Stimulated activated CD8-positive, alpha-beta memory T cell treated with anti-CD3 and anti-CD28 coated beads, Interleukin-12 subunit alpha, Interleukin-12 subunit beta, amount 100 ng/mL, for 24 hours (primary cell): ENCODE measurements at regions not wholly inside any gene's neighbourhood (a gene's known extent, or its start where the extent isn't known, plus 50 kb on each side); places are given as distances from the start of the nearest gene placed in this dataset.
"Not testable (repeated sequence)": the region's sequence is repeated elsewhere in the genome, so short reads cannot be mapped to it uniquely, and the experiment has no call there.

Experiments used
- DNase-seq: peaks from one replicate; pipeline ENCODE4 v3.0.0-alpha.2; 2020; ENCODE audit errors: extremely low read depth

- DNase-seq, result no peak
Observed at GRCh38 chr3:174540116-174540908, 318.8 kb upstream of the NAALADL2 start.

GRCh38 chr3:174541708-174542315 lies 317.3 kb upstream of the NAALADL2 start:
- DNase-seq, result no peak

DNA sequence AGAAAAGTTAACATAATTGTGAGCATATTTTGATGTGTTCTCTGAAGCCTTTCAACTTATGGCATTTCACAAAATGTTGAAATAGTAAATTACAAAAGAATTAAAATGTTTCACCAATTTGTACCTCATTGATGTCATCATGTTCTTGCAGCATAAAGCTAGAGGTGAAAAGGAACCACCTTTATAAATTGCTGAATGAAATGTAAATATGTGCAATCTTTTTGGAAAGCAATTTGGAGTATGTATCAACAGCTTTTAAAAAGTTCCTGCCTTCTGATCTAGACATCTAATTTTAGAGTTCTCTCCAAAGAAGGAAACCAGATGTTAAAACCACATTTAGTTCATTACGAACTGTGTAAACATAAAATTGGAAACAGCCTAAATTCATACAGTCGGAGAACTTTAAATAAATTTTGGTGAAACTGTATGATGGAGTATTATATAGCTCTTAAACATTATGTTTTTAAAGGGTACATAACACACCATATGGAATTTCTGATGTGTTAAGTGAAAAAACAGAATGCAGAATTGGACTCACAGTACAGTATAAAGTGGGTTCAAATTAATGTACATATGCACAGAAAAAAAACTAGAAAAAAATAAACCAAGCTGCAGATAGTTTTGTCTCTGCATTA lies 311.2 kb upstream of the NAALADL2 start:
- no peak for DNase-seq

DNA sequence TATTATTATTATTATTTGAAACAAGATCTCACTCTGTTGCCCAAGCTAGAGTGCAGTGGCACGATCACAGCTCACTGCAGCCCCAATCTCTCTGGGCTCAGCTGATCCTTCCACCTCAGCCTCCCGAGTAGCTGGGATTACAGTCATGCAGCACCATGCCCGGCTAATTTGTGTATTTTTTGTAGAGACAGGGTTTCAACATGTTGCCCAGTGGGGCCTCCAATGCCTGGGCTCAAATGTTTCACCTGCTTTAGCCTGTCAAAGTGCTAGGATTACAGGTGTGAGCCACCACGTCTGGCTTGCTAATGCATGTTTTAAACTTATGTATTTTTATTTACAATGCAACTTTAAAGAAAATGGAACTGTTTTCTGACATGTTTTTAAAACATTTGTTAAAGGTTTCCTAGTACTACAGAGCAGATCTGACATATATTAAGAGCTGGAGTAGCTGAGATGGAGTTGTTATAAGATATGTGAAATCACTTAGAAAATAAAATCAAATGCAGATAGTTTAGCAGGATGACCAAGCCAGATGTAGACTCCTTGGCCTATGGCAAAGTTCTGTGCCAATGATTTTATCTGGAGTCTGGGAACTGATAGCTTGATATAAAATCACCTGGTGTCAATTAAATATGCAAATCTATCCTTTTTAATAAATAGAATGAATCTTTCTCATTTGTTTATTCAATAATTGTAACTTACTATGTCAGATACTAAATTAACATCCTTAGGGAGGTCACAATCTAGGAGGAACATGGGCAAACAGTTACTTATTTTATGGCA lies 310.1 kb upstream of the NAALADL2 start:
- no peak for DNase-seq

DNA sequence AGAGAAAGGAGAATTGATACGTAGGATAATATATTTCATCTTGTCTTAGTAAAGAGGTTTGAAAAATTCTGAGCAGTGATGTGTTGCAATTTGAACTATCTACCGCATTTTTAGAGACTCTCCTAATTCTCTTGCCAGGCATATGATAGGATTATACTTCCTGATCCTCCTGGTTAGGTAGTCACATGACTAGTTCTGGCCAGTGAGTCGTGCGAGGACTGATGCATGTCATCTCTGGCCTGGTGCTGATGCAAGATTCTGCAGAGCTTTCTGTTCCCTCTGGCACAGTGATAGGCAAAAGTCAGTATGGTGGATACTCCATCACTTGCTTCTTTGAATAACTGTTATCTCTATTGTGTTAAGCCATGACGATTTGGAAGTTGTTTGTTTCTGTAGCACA lies 277.6 kb upstream of the NAALADL2 start:
- DNase-seq, result no peak

DNA sequence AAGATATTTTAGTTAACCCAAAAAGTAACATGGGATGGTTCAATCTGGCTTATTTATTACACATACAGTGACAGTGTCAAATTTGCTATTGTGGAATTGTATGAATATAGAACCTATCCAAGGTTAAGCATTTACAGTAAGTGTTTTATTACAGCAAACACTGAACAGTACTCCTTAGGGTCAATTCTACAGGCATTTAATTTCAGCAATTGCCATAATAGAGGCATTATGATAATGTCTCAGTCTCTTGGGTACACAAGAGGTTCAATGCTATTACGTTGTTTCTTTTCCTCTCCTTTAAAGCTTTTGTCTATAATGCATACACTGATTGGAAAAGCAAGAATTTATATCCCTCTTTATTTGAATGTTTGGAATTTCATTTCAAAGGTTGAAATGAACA lies 275.7 kb upstream of the NAALADL2 start:
- DNase-seq, result no peak

DNA sequence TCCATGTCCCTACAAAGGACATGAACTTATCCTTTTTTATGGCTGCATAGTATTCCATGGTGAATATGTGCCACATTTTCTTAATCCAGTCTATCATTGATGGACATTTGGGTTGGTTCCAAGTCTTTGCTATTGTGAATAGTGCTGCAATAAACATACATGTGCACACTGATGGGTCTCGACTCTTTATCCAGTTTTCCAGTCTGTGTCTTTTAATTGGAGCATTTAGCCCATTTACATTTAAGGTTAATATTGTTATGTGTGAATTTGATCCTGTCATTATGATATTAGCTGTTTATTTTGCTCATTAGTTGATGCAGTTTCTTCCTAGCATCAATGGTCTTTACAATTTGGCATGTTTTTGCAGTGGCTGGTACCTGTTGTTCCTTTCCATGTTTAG lies 272.0 kb upstream of the NAALADL2 start:
- not testable (repeated sequence) for DNase-seq

DNA sequence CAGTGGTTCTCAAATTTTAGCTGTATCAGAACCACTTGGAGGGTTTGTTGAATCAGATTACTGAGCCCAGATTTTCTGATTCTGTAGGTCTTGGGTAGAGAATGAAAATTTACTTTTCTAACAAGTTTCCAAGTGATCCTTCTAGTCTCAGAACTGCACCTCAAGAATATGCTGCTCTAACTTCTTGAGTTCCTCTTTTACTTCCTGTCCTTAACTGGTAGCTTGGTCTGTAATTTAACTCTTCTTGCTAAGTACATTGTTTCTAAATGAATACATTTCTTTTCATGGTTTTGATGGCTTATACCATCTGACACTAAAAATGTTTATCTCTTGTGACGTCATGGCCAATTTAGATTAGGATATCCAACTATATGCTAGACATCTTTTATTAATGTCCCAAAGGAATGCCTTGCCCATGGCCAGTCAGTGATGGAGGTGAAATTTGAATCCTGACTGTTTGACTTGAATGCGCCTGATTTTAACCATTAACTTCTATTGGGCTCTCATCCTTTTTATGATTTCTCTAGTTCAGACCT lies 262.6 kb upstream of the NAALADL2 start:
- DNase-seq, result no peak

DNA sequence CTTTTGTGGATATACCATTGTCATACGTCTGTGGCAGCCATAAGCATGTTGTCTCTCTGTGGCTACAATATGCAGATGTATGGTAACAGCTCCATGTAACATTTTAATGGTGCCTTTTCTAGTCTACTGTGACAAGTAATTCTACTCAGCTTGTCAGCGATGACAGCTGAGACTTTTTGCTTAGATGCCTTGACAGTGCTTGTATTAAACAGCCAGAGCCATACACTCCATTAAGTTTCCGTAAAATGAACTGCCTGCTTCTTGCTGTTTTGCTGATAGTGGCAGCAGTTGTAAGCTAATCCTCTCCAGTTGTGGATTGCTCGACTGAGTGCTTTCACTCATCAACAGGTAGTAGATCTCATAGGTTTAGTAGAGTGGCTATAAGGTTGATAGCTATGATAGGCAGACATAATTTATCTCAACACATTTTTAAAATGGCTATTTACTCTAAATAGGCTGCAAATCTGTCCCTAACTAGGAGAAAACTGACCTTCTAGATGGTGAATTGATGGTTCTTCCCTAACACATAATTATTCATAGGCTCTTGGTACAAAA lies 260.2 kb upstream of the NAALADL2 start:
- DNase-seq, result no peak

GRCh38 chr3:174613173-174613572 lies 246.0 kb upstream of the NAALADL2 start:
- DNase-seq, result no peak

GRCh38 chr3:174614036-174614435 lies 245.1 kb upstream of the NAALADL2 start:
- DNase-seq, result no peak

- no peak for DNase-seq
Observed at GRCh38 chr3:174618368-174619080, 240.6 kb upstream of the NAALADL2 start.

DNA sequence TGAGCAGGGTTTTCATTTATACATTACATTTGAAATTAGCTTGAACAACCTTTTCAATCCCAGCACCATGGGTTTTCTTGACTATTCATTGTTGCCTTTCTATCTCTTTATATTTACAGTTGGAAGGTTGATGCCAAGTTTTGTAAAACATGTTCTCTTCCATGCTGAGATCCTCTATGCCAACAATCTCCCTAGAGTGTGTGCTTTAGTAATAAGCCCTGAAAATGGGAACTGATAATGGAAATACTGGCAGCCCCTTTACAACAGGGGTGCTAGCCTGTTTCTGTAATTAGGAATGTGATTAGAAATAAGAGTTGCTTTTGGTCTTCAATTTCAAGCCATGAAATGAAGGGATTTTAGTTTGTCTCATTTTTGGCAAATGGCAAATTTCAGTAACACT lies 239.9 kb upstream of the NAALADL2 start:
- DNase-seq, result no peak

DNA sequence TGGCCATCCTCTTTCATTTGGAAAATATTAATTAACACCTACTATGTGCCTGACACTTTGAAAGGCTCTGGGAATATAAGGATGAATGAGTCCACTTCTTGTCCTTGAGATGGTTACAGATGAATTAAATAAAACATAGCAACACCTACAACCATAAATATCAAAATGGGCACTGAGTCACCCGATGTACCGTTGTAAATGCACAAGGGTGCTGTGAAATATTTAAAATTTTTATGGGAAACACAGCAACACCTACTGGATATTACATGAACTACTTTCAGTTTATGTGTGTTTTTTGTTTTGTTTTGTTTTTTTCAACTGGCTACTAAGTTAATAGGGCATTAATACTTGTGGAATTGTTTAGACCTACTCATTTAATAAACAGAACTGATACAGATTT lies 239.0 kb upstream of the NAALADL2 start:
- DNase-seq, result no peak

DNA sequence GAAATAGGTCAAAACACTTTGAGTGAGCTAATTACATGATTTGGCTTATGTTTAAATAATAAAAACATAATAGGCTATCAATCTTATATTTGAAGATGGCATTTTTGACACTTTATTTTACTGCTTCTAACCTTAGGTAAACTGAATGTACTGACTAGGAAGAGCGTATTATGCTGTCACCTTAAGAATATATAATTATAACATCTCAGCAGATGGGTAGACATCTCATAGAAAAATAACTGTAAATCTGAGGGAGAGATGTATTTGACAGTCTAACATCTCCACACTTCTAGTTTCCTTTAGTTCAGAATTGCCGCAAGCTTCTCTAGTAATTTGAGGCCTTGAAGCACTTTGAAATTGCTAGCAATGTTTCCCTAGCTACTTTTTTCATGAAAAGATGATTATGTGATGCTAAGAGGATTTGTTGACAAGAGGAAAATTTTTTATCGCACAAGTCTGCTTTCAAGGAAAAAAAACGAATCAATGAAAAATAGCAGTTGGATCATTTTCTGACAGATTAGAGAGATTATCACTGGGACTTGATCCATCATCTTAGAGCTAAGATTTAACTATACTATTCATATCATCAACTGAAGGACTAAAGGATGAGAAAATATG lies 238.2 kb upstream of the NAALADL2 start:
- DNase-seq, result no peak

- DNase-seq, result no peak
Observed at GRCh38 chr3:174633342-174633741, 225.8 kb upstream of the NAALADL2 start.

DNA sequence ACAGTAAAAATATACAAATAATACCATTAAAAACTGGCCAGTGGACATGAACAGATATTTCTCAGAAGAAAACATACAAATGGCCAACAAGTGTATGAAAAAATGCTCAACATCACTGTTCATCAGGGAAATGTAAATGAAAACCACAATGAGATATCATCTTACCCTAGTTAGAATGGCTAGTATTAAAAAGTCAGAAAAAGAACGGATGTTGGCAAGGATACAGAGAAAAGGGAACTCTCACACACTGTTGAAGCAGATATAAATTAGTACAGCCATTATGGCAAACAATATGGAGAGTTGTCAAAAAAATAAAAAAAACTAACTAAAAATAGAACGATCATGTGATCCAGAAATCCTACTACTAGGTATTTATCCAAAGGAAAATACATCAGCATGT lies 222.7 kb upstream of the NAALADL2 start:
- DNase-seq, result no peak

GRCh38 chr3:174639406-174639805 lies 219.7 kb upstream of the NAALADL2 start:
- DNase-seq, result no peak

DNA sequence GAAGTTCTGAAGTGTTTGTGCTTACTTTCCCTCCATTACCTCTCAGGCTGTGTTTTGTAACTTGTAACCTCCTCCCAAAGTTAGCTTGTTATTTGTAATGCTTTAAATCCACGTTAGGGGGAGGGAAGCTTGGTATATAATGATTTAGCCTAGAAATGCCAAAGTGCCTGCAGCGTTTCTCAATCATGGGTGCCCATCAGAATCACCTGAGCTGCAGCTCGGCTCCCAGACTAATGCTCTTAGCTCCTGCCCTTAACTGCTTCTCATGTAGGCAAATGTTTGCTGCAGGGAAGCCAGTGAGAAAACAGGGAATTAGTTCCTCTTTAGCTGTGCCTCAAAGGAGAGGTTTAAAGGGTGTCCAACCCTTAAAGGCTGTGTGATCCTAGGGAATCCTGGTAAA lies 219.2 kb upstream of the NAALADL2 start:
- no peak for DNase-seq

- DNase-seq, result no peak
Observed at GRCh38 chr3:174640932-174641331, 218.2 kb upstream of the NAALADL2 start.

DNA sequence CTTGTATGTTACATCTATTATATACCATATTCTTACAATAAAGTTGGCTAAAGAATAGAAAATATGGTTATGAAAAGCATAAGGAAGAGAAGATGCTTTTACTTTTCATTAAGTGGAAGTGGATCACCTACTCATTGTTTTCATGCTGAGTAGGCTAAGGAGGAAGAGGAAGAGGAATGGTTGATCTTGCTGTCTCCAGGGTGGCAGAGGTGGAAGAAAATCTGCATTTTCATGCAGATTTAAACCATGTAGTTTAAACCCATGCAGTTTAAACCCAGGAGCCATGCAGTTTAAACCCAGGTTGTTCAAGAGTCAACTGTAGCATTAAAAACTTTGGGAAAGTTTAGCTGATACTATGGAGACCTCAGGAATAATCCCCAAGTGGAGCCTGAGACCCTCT lies 214.8 kb upstream of the NAALADL2 start:
- DNase-seq, result no peak
